ENCODE measurements at regions not wholly inside any gene's neighbourhood (a gene's known extent, or its start where the extent isn't known, plus 50 kb on each side); places are given as distances from the start of the nearest gene placed in this dataset.
A peak's percentile ranks its signal among the peaks of the same experiment; 100 is the strongest.

GRCh38 chr6:74936886-74937285, 269.0 kb downstream of the COL12A1 start:
- Histone ChIP-seq H3K4me1 (ENCODE audit: control insufficient read depth, low read depth, low read length) (no peaks in the 10 kb centered on the region), H3K4me2 (ENCODE audit: low read length) (no peak overlapping the region), H2BK120ac (ENCODE audit: low read depth, low read length) (no peak overlapping the region), H4K8ac (ENCODE audit: low read depth, low read length) (no peak overlapping the region), H2BK15ac (replicated peaks; ENCODE audit: low read depth) (no peak overlapping the region), H4K5ac (ENCODE audit: low read length) (no peak overlapping the region), H3K23ac (ENCODE audit: low read length) (no peak overlapping the region), H3K79me2 (ENCODE audit: control insufficient read depth, insufficient read depth, low read length) (no peaks in the 10 kb centered on the region), H3K4ac (ENCODE audit: low read depth, low read length) (no peak overlapping the region), H3K4me3 (ENCODE audit: low read length) (no peak overlapping the region), H3K79me1 (ENCODE audit: low read length) (no peaks in the 10 kb centered on the region), H3K9ac (ENCODE audit: low read length) (no peak overlapping the region), H3K27me3 (ENCODE audit: insufficient read depth, low read length, poor library complexity) (no peaks in the 10 kb centered on the region), H2AK5ac (ENCODE audit: low read length) (no peak overlapping the region), H3K36me3 (ENCODE audit: control insufficient read depth, insufficient read depth, low read length) (no peaks in the 10 kb centered on the region), H3K18ac (ENCODE audit: low read length) (no peak overlapping the region), H3K27ac (ENCODE audit: low read depth, low read length) (no peak overlapping the region), H3K56ac (ENCODE audit: low read length) (no peak overlapping the region), H2BK5ac (ENCODE audit: low read length) (no peak overlapping the region)
- no CpG with 5 or more reads among the region's 1 CpG for WGBS (ENCODE audit: extremely low coverage, insufficient coverage, low lambda C conversion rate)
- DNase-seq: peak; percentile 8

DNA sequence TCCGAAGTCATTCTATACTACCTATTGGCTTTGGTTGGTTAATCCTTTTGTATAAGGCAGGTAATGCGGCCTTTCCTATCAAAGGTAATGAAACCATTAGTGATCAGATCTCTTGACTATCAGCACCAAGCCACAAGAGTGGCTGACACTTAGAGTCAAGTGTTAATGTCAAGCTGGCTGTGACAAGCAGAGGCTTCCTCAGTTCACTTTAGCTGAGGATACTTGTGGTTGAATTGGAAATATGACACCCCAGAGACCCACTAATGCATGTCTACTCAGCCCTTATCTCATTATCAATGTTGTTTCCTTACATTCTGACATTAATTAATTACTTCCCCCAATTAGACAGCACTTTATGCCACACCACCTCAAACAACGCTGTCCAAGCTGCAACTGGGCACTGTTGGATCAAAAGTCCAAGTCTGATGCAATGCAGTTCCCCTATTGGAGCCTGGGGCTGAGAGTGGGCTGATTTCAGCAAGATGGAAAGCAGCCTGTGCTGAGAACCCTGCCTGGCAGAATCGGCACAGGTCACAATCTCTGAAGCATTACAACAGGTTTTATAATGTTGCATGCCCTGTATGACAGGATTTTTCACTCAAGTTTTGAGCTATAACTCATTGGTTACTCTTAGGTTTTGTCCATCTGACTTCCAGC, 273.5 kb downstream of the COL12A1 start:
- Histone ChIP-seq H3K18ac (ENCODE audit: low read length) (peak overlapping the region; percentile 6), H4K8ac (ENCODE audit: low read depth, low read length) (no peak overlapping the region), H3K79me2 (ENCODE audit: control insufficient read depth, insufficient read depth, low read length) (no peaks in the 10 kb centered on the region), H2BK5ac (ENCODE audit: low read length) (no peak overlapping the region), H2BK15ac (replicated peaks; ENCODE audit: low read depth) (no peak overlapping the region), H3K23ac (ENCODE audit: low read length) (no peak overlapping the region), H3K4me1 (ENCODE audit: control insufficient read depth, low read depth, low read length) (no peaks in the 10 kb centered on the region), H3K9ac (ENCODE audit: low read length) (no peak overlapping the region), H4K5ac (ENCODE audit: low read length) (no peak overlapping the region), H2AK5ac (ENCODE audit: low read length) (no peak overlapping the region), H3K4me2 (ENCODE audit: low read length) (no peak overlapping the region), H3K27ac (ENCODE audit: low read depth, low read length) (no peak overlapping the region), H3K56ac (ENCODE audit: low read length) (no peak overlapping the region), H2BK120ac (ENCODE audit: low read depth, low read length) (no peak overlapping the region), H3K79me1 (ENCODE audit: low read length) (no peaks in the 10 kb centered on the region), H3K4ac (ENCODE audit: low read depth, low read length) (no peak overlapping the region), H3K36me3 (ENCODE audit: control insufficient read depth, insufficient read depth, low read length) (no peaks in the 10 kb centered on the region), H3K4me3 (ENCODE audit: low read length) (no peak overlapping the region), H3K27me3 (ENCODE audit: insufficient read depth, low read length, poor library complexity) (no peaks in the 10 kb centered on the region)
- peak; percentile 58 for DNase-seq
- WGBS (ENCODE audit: extremely low coverage, insufficient coverage, low lambda C conversion rate): no CpG with 5 or more reads among the region's 4 CpGs

DNA sequence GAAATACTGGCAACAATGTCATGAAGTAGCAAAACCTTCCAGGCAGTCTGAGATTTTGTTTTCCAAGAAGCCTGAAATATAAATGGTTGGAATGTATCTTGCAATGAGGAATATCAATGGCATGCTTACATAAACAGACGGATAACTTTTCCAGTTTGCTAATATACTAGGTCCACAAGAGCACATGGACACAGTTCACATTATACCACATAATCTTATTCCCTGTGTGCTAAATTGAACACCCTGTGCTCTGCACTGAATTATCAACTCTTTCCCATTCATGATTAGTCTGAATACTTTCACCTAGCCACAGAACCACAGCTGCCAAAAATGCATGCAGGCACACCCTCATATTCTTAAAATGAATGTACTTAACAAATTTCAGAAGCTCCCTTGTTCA, 274.3 kb downstream of the COL12A1 start:
- Histone ChIP-seq H3K23ac (ENCODE audit: low read length) (no peak overlapping the region), H3K9ac (ENCODE audit: low read length) (no peak overlapping the region), H2BK5ac (ENCODE audit: low read length) (no peak overlapping the region), H3K18ac (ENCODE audit: low read length) (no peak overlapping the region), H3K27ac (ENCODE audit: low read depth, low read length) (no peak overlapping the region), H3K4me1 (ENCODE audit: control insufficient read depth, low read depth, low read length) (no peaks in the 10 kb centered on the region), H3K56ac (ENCODE audit: low read length) (no peak overlapping the region), H3K4me2 (ENCODE audit: low read length) (no peak overlapping the region), H3K36me3 (ENCODE audit: control insufficient read depth, insufficient read depth, low read length) (no peaks in the 10 kb centered on the region), H3K4me3 (ENCODE audit: low read length) (no peak overlapping the region), H3K79me1 (ENCODE audit: low read length) (no peaks in the 10 kb centered on the region), H3K27me3 (ENCODE audit: insufficient read depth, low read length, poor library complexity) (no peaks in the 10 kb centered on the region), H4K8ac (ENCODE audit: low read depth, low read length) (no peak overlapping the region), H3K79me2 (ENCODE audit: control insufficient read depth, insufficient read depth, low read length) (no peaks in the 10 kb centered on the region), H2BK120ac (ENCODE audit: low read depth, low read length) (no peak overlapping the region), H2BK15ac (replicated peaks; ENCODE audit: low read depth) (no peak overlapping the region), H3K4ac (ENCODE audit: low read depth, low read length) (no peak overlapping the region), H4K5ac (ENCODE audit: low read length) (no peak overlapping the region), H2AK5ac (ENCODE audit: low read length) (no peak overlapping the region)
- DNase-seq: no peak
- WGBS (ENCODE audit: extremely low coverage, insufficient coverage, low lambda C conversion rate): no CpG with 5 or more reads among the region's 1 CpG

GRCh38 chr6:74928203-74928602, 277.6 kb downstream of the COL12A1 start:
- Histone ChIP-seq H4K8ac (ENCODE audit: low read depth, low read length) (no peak overlapping the region), H2AK5ac (ENCODE audit: low read length) (no peak overlapping the region), H2BK15ac (replicated peaks; ENCODE audit: low read depth) (no peak overlapping the region), H3K4ac (ENCODE audit: low read depth, low read length) (no peak overlapping the region), H3K56ac (ENCODE audit: low read length) (no peak overlapping the region), H3K4me3 (ENCODE audit: low read length) (no peak overlapping the region), H3K23ac (ENCODE audit: low read length) (no peak overlapping the region), H3K27me3 (ENCODE audit: insufficient read depth, low read length, poor library complexity) (no peaks in the 10 kb centered on the region), H2BK120ac (ENCODE audit: low read depth, low read length) (no peak overlapping the region), H3K4me2 (ENCODE audit: low read length) (no peak overlapping the region), H3K18ac (ENCODE audit: low read length) (no peak overlapping the region), H3K79me1 (ENCODE audit: low read length) (no peaks in the 10 kb centered on the region), H4K5ac (ENCODE audit: low read length) (no peak overlapping the region), H3K79me2 (ENCODE audit: control insufficient read depth, insufficient read depth, low read length) (no peaks in the 10 kb centered on the region), H3K9ac (ENCODE audit: low read length) (no peak overlapping the region), H3K36me3 (ENCODE audit: control insufficient read depth, insufficient read depth, low read length) (no peaks in the 10 kb centered on the region), H2BK5ac (ENCODE audit: low read length) (no peak overlapping the region), H3K27ac (ENCODE audit: low read depth, low read length) (no peak overlapping the region), H3K4me1 (ENCODE audit: control insufficient read depth, low read depth, low read length) (no peaks in the 10 kb centered on the region)
- no CpG with 5 or more reads among the region's 4 CpGs for WGBS (ENCODE audit: extremely low coverage, insufficient coverage, low lambda C conversion rate)
- DNase-seq: no peak

GRCh38 chr6:74927299-74927698, 278.6 kb downstream of the COL12A1 start:
- Histone ChIP-seq H3K4ac (ENCODE audit: low read depth, low read length) (no peak overlapping the region), H2AK5ac (ENCODE audit: low read length) (no peak overlapping the region), H3K79me2 (ENCODE audit: control insufficient read depth, insufficient read depth, low read length) (no peaks in the 10 kb centered on the region), H3K36me3 (ENCODE audit: control insufficient read depth, insufficient read depth, low read length) (no peaks in the 10 kb centered on the region), H3K27ac (ENCODE audit: low read depth, low read length) (no peak overlapping the region), H3K27me3 (ENCODE audit: insufficient read depth, low read length, poor library complexity) (no peaks in the 10 kb centered on the region), H3K9ac (ENCODE audit: low read length) (no peak overlapping the region), H3K79me1 (ENCODE audit: low read length) (no peaks in the 10 kb centered on the region), H4K5ac (ENCODE audit: low read length) (no peak overlapping the region), H2BK15ac (replicated peaks; ENCODE audit: low read depth) (no peak overlapping the region), H3K56ac (ENCODE audit: low read length) (no peak overlapping the region), H3K4me3 (ENCODE audit: low read length) (no peak overlapping the region), H4K8ac (ENCODE audit: low read depth, low read length) (no peak overlapping the region), H3K23ac (ENCODE audit: low read length) (no peak overlapping the region), H2BK120ac (ENCODE audit: low read depth, low read length) (no peak overlapping the region), H2BK5ac (ENCODE audit: low read length) (no peak overlapping the region), H3K18ac (ENCODE audit: low read length) (no peak overlapping the region), H3K4me1 (ENCODE audit: control insufficient read depth, low read depth, low read length) (no peaks in the 10 kb centered on the region), H3K4me2 (ENCODE audit: low read length) (no peak overlapping the region)
- DNase-seq: no peak
- WGBS (ENCODE audit: extremely low coverage, insufficient coverage, low lambda C conversion rate): no CpG with 5 or more reads among the region's 3 CpGs

DNA sequence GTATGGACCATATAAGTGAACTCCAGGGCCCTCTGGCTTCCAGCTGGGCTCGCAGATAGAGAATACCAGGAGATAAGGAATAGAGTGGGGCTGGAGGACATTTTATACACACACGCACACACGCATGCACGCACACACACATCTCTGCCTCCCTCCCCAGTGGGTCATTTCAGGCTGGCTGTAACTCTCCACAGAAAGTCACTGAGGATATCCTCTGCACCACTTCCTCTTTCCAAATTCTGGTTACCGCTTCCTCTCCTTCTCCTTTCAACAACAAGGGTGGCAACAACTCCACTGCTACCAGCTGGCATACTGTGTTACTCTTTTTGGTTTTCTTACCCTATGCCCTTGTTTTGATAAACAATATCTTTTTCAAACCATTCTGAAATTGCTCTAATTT, 280.2 kb downstream of the COL12A1 start:
- DNase-seq: no peak
- no peak overlapping the region for H3K23ac ChIP-seq (ENCODE audit: low read length)
- H3K4ac ChIP-seq (ENCODE audit: low read depth, low read length): no peak overlapping the region
- no peak overlapping the region for H4K8ac ChIP-seq (ENCODE audit: low read depth, low read length)
- no peak overlapping the region for H3K56ac ChIP-seq (ENCODE audit: low read length)
- no peak overlapping the region for H2AK5ac ChIP-seq (ENCODE audit: low read length)
- WGBS (ENCODE audit: extremely low coverage, insufficient coverage, low lambda C conversion rate): no CpG with 5 or more reads among the region's 5 CpGs
- no peaks in the 10 kb centered on the region for H3K4me1 ChIP-seq (ENCODE audit: control insufficient read depth, low read depth, low read length)
- H3K18ac ChIP-seq (ENCODE audit: low read length): no peak overlapping the region
- no peak overlapping the region for H3K4me3 ChIP-seq (ENCODE audit: low read length)
- no peak overlapping the region for H4K5ac ChIP-seq (ENCODE audit: low read length)
- no peaks in the 10 kb centered on the region for H3K79me2 ChIP-seq (ENCODE audit: control insufficient read depth, insufficient read depth, low read length)
- H3K27me3 ChIP-seq (ENCODE audit: insufficient read depth, low read length, poor library complexity): no peaks in the 10 kb centered on the region
- no peak overlapping the region for H2BK15ac ChIP-seq (replicated peaks; ENCODE audit: low read depth)
- no peak overlapping the region for H3K27ac ChIP-seq (ENCODE audit: low read depth, low read length)
- H2BK120ac ChIP-seq (ENCODE audit: low read depth, low read length): no peak overlapping the region
- no peak overlapping the region for H2BK5ac ChIP-seq (ENCODE audit: low read length)
- H3K9ac ChIP-seq (ENCODE audit: low read length): no peak overlapping the region
- H3K79me1 ChIP-seq (ENCODE audit: low read length): no peaks in the 10 kb centered on the region
- H3K36me3 ChIP-seq (ENCODE audit: control insufficient read depth, insufficient read depth, low read length): no peaks in the 10 kb centered on the region
- no peak overlapping the region for H3K4me2 ChIP-seq (ENCODE audit: low read length)
